Esophagus mucosa (tissue), 1 donor: ENCODE measurements at regions not wholly inside any gene's neighbourhood (a gene's known extent, or its start where the extent isn't known, plus 50 kb on each side); places are given as distances from the start of the nearest gene placed in this dataset.

ENCODE experiments used
- ATAC-seq: fragments of 200-7000 bp; cut with Tn5 transposase; one replicate; pipeline ENCODE4 v1.9.1; 2020
- donor health status: DM: yes; HTN: yes; CAD: no.

- ATAC-seq: no peak
Measured at GRCh38 chr22:22396741-22397291, 111.7 kb downstream of the ZNF280B start.

- ATAC-seq: no peak
Measured at GRCh38 chr22:22397292-22397870, 111.2 kb downstream of the ZNF280B start.

GRCh38 chr22:22397875-22398524 lies 110.5 kb downstream of the ZNF280B start:
- no peak for ATAC-seq

GRCh38 chr22:22398530-22399327 lies 109.8 kb downstream of the ZNF280B start:
- no peak for ATAC-seq

- no peak for ATAC-seq
Measured at GRCh38 chr22:22400099-22400498, 108.4 kb downstream of the ZNF280B start.

GRCh38 chr22:22400964-22401363 lies 107.6 kb downstream of the ZNF280B start:
- ATAC-seq: no peak

DNA sequence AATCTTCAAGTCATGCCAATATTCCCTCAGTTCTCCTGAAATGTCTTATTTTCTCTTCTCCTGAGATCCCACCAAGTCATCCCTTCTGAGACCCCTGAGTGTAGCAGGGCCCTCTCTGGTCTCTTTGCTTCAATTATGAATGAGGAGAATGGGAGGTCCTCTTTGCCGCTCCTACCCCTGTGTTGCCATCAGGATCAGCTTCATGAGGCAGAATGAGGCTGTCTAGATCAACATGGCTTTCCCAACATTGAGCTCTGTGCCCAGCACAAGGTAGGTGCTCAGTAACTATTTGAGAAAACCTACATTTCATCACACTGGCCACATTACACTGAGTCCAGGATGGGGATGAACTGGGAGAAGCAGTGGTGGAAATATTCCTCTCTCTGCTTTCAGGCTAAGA lies 107.2 kb downstream of the ZNF280B start:
- ATAC-seq: no peak

DNA sequence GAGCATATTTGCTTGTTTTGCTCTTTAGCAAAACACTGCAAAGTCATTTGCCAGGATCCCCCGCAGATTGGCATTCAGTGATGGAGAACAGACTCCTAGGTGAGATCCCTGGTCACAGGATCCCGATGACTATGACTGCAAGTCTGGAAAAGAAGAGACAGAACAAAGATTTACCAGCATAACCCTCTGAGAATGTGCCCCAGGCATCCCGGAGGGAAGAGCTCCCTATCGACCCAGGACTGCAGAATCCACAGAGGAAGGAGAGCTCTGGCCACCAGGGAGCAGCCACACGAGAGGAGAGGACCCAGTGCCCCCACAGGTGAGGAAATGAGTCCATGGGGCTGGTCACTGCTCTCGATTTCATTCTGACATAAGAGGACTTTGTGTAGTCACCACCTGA lies 105.2 kb downstream of the ZNF280B start:
- ATAC-seq: no peak

- ATAC-seq: peak; percentile 36
Measured at GRCh38 chr22:22403771-22404170, 104.8 kb downstream of the ZNF280B start.

DNA sequence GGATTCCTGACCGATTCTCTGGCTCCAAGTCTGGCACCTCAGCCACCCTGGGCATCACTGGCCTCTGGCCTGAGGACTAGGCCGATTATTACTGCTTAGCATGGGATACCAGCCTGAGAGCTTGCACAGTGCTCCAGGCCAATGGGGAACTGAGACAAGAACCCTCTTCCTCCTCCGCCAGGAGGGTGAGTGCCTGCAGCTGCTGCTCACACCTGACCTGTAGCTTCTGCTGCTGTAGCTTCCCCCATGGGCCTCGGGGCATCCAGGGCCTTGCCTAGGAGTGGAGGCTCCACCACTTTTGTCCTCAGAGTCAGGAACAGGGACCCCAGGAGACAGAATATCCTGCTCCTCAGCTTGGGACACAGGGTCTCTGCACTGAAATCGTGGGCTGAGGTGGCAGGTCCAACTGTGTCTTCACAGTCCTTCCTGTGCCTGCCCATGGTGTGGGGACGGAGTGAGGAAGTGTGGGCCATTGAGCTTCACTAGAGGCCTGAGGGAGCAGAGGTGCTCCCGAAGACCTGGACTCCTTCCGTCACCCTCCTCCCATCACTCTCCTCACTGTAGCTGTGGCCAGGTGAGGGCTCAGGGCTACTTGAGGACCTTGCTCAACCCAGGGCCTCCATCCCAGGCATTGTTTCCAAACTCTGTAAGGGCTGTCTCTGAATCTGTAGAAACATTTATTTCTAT lies 103.8 kb downstream of the ZNF280B start:
- ATAC-seq: peak; percentile 34

- ATAC-seq: no peak
Measured at GRCh38 chr22:22406445-22407027, 102.0 kb downstream of the ZNF280B start.

- no peak for ATAC-seq
Measured at GRCh38 chr22:22407061-22407460, 101.5 kb downstream of the ZNF280B start.

DNA sequence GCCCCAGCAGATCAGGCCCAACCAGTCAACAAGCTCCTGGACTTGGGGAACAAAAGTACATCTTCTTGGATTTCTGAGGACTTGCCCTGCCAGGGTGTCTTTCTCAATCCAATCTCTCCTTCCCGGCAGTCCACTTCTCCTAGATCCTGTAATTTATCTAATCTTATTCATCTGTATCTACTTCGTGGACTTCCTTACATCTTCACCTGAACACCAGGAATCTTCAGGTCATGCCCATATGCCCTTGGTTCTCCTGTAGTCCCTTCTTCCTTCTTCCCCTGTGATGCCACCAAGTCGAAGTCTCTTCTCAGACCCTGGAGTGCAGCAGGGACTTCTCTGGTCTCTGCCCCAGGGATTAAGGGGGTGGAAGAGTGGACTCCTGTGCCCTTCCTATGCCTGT lies 100.3 kb downstream of the ZNF280B start:
- no peak for ATAC-seq

DNA sequence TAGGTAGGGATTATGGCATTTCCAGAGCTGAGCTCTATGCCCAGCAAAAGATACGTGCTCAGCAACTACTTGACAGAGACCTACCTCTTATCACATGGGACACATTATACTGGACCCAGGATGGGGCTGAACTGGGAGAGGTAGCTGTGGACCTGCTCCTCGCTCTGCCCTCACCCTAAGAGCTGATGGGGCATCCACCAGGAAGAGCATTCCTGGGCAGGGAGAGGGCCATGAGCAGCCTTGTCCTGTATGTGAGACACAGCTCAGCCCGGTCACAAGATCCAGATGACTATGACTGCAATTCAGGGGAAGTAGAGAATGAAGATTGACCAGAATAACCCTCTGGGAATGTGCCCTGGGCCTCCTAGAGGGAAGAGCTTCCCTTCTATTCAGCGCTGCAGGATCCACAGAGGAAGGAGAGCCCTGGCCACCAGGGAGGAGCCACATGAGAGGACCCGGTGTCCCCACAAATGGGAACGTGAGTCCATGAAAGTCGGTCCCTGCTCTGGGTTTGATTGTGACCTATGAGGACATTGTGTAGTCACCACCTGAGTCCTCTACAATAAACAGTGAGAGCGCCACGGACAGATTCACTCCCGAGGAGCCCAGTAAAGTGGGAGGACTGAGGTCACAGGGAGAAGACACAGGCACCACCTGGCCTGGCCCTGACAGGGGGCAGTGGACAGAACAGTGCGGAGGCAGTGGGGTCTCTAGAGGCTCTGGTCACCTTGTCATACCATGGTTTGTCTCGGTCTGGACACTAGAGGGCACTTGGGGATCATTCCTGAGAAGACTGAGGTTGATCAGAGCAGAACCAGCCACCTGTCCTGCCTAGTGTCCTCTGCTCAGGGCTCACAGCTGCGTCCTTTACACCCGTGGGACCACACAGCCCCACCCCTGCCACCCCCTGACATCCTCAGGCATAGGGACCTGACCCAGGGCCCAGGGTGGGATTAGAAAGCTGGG lies 99.5 kb downstream of the ZNF280B start:
- ATAC-seq: peak; percentile 64

- peak; percentile 58 for ATAC-seq
Measured at GRCh38 chr22:22410121-22410520, 98.4 kb downstream of the ZNF280B start.

- no peak for ATAC-seq
Measured at GRCh38 chr22:22410677-22411076, 97.9 kb downstream of the ZNF280B start.

DNA sequence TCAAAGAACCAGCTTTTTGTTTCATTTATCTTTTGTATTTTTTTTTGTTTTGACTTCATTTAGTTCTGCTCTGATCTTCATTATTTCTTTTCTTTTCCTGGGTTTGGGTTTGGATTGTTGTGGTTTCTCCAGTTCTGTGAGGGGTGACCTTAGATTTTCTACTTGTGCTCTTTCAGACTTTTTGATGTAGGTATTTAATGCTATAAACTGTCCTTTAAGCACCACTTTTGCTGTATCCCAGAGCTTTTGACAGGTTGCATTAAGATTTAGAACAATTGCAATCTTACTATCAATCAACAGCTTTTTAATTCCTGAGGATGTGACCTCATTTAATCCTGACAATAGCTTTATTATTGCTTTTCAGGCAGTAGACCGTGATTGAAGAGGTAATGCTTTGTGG lies 94.3 kb downstream of the ZNF280B start:
- no peak for ATAC-seq

GRCh38 chr22:22417495-22418162 lies 90.9 kb downstream of the ZNF280B start:
- ATAC-seq: no peak

- ATAC-seq: no peak
Measured at GRCh38 chr22:22418163-22418549, 90.4 kb downstream of the ZNF280B start.

DNA sequence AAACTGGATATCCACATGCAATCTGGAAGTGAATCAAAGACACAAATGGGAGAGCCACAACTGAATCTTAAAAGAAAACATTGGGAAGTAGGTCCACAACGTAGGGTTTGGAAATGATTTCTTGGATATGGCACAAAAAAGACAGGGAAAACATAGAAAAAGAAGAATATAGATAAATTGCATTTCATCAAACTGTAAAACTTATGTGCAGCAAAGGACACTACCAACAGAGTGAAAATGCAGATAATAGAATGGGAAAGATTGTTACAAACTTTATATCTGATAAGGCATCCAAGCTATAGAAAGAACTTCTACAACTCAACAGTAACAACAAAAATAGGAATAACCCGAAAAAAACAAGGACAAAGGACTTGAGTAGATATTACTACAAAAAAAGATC lies 89.6 kb downstream of the ZNF280B start:
- ATAC-seq: no peak

DNA sequence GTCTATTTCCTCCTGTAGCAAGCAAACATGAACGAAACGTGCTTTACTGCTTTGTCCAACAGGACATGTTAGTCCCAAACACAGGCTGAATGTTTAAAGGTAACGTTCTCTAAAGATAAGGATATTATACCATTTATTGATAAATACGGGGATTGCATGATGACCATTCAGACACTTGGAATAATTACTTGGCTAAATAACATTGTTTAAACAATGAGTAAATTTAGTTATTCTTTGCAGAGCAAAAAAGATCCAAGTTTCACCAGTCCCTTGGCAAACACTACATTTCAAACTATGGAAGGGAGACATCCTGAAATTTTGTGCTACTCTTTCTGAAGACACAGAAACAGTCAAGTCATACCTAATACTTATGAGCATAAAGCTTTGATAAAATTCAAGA lies 88.0 kb downstream of the ZNF280B start:
- no peak for ATAC-seq
